ENCODE measurements at regions not wholly inside any gene's neighbourhood (a gene's known extent, or its start where the extent isn't known, plus 50 kb on each side); places are given as distances from the start of the nearest gene placed in this dataset.

- no peak for TF ChIP-seq CEBPB (IDR thresholded peaks at IDR 0.05)
- TF ChIP-seq TAF1 (IDR thresholded peaks at IDR 0.05; ENCODE audit: low read depth), result no peak
- no peak for TF ChIP-seq USF1 (IDR thresholded peaks at IDR 0.05)
- no peak for TF ChIP-seq TEAD4 (IDR thresholded peaks at IDR 0.05)
- no peak for TF ChIP-seq FOXM1 (IDR thresholded peaks at IDR 0.05; ENCODE audit: borderline replicate concordance, low read depth)
Measured at GRCh38 chr11:34732831-34733230, 111.9 kb downstream of the EHF start.

GRCh38 chr11:34731603-34732002 is 110.7 kb downstream of the EHF start:
- TF ChIP-seq YY1 (IDR thresholded peaks at IDR 0.05; ENCODE audit: low read depth) (no peak), USF1 (IDR thresholded peaks at IDR 0.05) (no peak), TAF1 (IDR thresholded peaks at IDR 0.05; ENCODE audit: low read depth) (no peak), TCF12 (IDR thresholded peaks at IDR 0.05; ENCODE audit: low read depth) (no peak), EP300 (IDR thresholded peaks at IDR 0.05; ENCODE audit: borderline replicate concordance) (no peak), RAD21 (IDR thresholded peaks at IDR 0.05; ENCODE audit: low read depth) (no peak), REST (IDR thresholded peaks at IDR 0.05; ENCODE audit: low read depth) (no peak), NFIC (IDR thresholded peaks at IDR 0.05) (no peak), CREB1 (IDR thresholded peaks at IDR 0.05; ENCODE audit: low read depth) (no peak), ZBTB7A (IDR thresholded peaks at IDR 0.05; ENCODE audit: low read depth) (no peak), TEAD4 (IDR thresholded peaks at IDR 0.05) (no peak), FOXM1 (IDR thresholded peaks at IDR 0.05; ENCODE audit: borderline replicate concordance, low read depth) (no peak), EGR1 (IDR thresholded peaks at IDR 0.05) (no peak), CEBPB (IDR thresholded peaks at IDR 0.05) (no peak), MAX (IDR thresholded peaks at IDR 0.05) (no peak)

GRCh38 chr11:34730544-34731295 is 109.8 kb downstream of the EHF start:
- TF ChIP-seq EGR1 (IDR thresholded peaks at IDR 0.05), result no peak
- TF ChIP-seq FOXM1 (IDR thresholded peaks at IDR 0.05; ENCODE audit: borderline replicate concordance, low read depth), result no peak
- no peak for TF ChIP-seq RAD21 (IDR thresholded peaks at IDR 0.05; ENCODE audit: low read depth)
- no peak for TF ChIP-seq MAX (IDR thresholded peaks at IDR 0.05)
- no peak for TF ChIP-seq ZBTB7A (IDR thresholded peaks at IDR 0.05; ENCODE audit: low read depth)
- TF ChIP-seq NFIC (IDR thresholded peaks at IDR 0.05), result no peak
- no peak for TF ChIP-seq USF1 (IDR thresholded peaks at IDR 0.05)
- TF ChIP-seq EP300 (IDR thresholded peaks at IDR 0.05; ENCODE audit: borderline replicate concordance), result no peak
- TF ChIP-seq YY1 (IDR thresholded peaks at IDR 0.05; ENCODE audit: low read depth), result no peak
- no peak for TF ChIP-seq REST (IDR thresholded peaks at IDR 0.05; ENCODE audit: low read depth)
- TF ChIP-seq TCF12 (IDR thresholded peaks at IDR 0.05; ENCODE audit: low read depth), result no peak
- TF ChIP-seq TAF1 (IDR thresholded peaks at IDR 0.05; ENCODE audit: low read depth), result no peak

GRCh38 chr11:34728609-34729008 is 107.7 kb downstream of the EHF start:
- TF ChIP-seq EGR1 (IDR thresholded peaks at IDR 0.05) (no peak), CEBPB (IDR thresholded peaks at IDR 0.05) (no peak), USF1 (IDR thresholded peaks at IDR 0.05) (no peak), RAD21 (IDR thresholded peaks at IDR 0.05; ENCODE audit: low read depth) (no peak), TAF1 (IDR thresholded peaks at IDR 0.05; ENCODE audit: low read depth) (no peak), CREB1 (IDR thresholded peaks at IDR 0.05; ENCODE audit: low read depth) (no peak), TCF12 (IDR thresholded peaks at IDR 0.05; ENCODE audit: low read depth) (no peak), NFIC (IDR thresholded peaks at IDR 0.05) (no peak)

GRCh38 chr11:34727228-34727737 is 106.4 kb downstream of the EHF start:
- TF ChIP-seq EGR1 (IDR thresholded peaks at IDR 0.05), result no peak
- TF ChIP-seq NFIC (IDR thresholded peaks at IDR 0.05), result no peak
- TF ChIP-seq TAF1 (IDR thresholded peaks at IDR 0.05; ENCODE audit: low read depth), result no peak
- no peak for TF ChIP-seq TCF12 (IDR thresholded peaks at IDR 0.05; ENCODE audit: low read depth)
- no peak for TF ChIP-seq USF1 (IDR thresholded peaks at IDR 0.05)
- TF ChIP-seq TEAD4 (IDR thresholded peaks at IDR 0.05), result no peak
- no peak for TF ChIP-seq CREB1 (IDR thresholded peaks at IDR 0.05; ENCODE audit: low read depth)
- TF ChIP-seq MAX (IDR thresholded peaks at IDR 0.05), result no peak
- TF ChIP-seq ZBTB7A (IDR thresholded peaks at IDR 0.05; ENCODE audit: low read depth), result no peak
- no peak for TF ChIP-seq REST (IDR thresholded peaks at IDR 0.05; ENCODE audit: low read depth)

All from Ishikawa (cell line).